ENCODE measurements at regions not wholly inside any gene's neighbourhood (a gene's known extent, or its start where the extent isn't known, plus 50 kb on each side); places are given as distances from the start of the nearest gene placed in this dataset.

DNA sequence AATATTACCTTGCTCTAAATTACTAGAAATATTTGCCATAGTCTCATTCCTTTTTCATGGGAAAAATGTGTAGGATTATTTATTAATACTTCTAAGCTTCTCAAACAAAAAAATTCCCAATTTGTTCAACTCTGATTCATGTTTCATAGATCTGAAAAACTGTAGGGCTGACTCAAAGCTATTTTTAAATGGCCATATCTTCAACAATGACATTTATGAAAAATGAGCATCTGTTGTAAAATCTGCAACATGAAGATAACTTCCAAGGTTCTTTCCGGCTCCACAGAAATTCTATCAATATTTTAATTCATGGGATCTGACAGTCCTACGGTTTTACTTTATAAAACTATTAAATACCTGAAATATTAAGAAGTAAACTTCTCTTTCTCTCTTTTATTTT lies 192.7 kb upstream of the KCNJ16 start:
- TF ChIP-seq, protein P1, sequence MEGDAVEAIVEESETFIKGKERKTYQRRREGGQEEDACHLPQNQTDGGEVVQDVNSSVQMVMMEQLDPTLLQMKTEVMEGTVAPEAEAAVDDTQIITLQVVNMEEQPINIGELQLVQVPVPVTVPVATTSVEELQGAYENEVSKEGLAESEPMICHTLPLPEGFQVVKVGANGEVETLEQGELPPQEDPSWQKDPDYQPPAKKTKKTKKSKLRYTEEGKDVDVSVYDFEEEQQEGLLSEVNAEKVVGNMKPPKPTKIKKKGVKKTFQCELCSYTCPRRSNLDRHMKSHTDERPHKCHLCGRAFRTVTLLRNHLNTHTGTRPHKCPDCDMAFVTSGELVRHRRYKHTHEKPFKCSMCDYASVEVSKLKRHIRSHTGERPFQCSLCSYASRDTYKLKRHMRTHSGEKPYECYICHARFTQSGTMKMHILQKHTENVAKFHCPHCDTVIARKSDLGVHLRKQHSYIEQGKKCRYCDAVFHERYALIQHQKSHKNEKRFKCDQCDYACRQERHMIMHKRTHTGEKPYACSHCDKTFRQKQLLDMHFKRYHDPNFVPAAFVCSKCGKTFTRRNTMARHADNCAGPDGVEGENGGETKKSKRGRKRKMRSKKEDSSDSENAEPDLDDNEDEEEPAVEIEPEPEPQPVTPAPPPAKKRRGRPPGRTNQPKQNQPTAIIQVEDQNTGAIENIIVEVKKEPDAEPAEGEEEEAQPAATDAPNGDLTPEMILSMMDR (IDR thresholded peaks at IDR 0.05; ENCODE audit: insufficient read depth, low read length, poor library complexity, severe bottlenecking) = no peak
- no peak for TF ChIP-seq EZH2phosphoT487 (conservative IDR thresholded peaks at IDR 0.05; ENCODE audit: low read length)

Measured in SU-DHL-6 (cell line).